GM23248 (cell line): ENCODE measurements at regions not wholly inside any gene's neighbourhood (a gene's known extent, or its start where the extent isn't known, plus 50 kb on each side); places are given as distances from the start of the nearest gene placed in this dataset.

Experiments used
- EZH2 ChIP-seq: fragments of 200-600 bp; sonication (generic); IDR thresholded peaks from 2 replicates; pipeline ENCODE4 v1.6.1; 2018; ENCODE audit warnings: antibody characterized with exemption, mild to moderate bottlenecking; ENCODE audit not compliant: insufficient read depth, poor library complexity, severe bottlenecking
- EZH2phosphoT487 ChIP-seq: fragments of 200-600 bp; sonication (generic); IDR thresholded peaks from 2 replicates; pipeline ENCODE4 v1.6.1; 2018; ENCODE audit warnings: antibody characterized with exemption, moderate library complexity, mild to moderate bottlenecking, low read depth; ENCODE audit not compliant: insufficient read depth

GRCh38 chr18:60534538-60534937, 162.0 kb upstream of the MC4R start:
- TF ChIP-seq EZH2 (no peak), EZH2phosphoT487 (no peak)
